ENCODE measurements at regions not wholly inside any gene's neighbourhood (a gene's known extent, or its start where the extent isn't known, plus 50 kb on each side); places are given as distances from the start of the nearest gene placed in this dataset.

GRCh38 chr6:145486306-145486705 is 249.0 kb downstream of the EPM2A start:
- no peak for TF ChIP-seq RAD21 (IDR thresholded peaks at IDR 0.05; ENCODE audit: low read depth)
- TF ChIP-seq USF1 (IDR thresholded peaks at IDR 0.05): no peak
- TF ChIP-seq EGR1 (IDR thresholded peaks at IDR 0.05): no peak
- TF ChIP-seq CEBPB (IDR thresholded peaks at IDR 0.05): no peak
- TF ChIP-seq MAX (IDR thresholded peaks at IDR 0.05): no peak
- no peak for TF ChIP-seq CREB1 (IDR thresholded peaks at IDR 0.05; ENCODE audit: low read depth)
- no peak for TF ChIP-seq EP300 (IDR thresholded peaks at IDR 0.05; ENCODE audit: borderline replicate concordance)
- no peak for TF ChIP-seq TCF12 (IDR thresholded peaks at IDR 0.05; ENCODE audit: low read depth)
- no peak for TF ChIP-seq REST (IDR thresholded peaks at IDR 0.05; ENCODE audit: low read depth)
- no peak for TF ChIP-seq ZBTB7A (IDR thresholded peaks at IDR 0.05; ENCODE audit: low read depth)
- TF ChIP-seq NFIC (IDR thresholded peaks at IDR 0.05): no peak
- no peak for TF ChIP-seq TAF1 (IDR thresholded peaks at IDR 0.05; ENCODE audit: low read depth)
